ENCODE measurements at regions not wholly inside any gene's neighbourhood (a gene's known extent, or its start where the extent isn't known, plus 50 kb on each side); places are given as distances from the start of the nearest gene placed in this dataset.

DNA sequence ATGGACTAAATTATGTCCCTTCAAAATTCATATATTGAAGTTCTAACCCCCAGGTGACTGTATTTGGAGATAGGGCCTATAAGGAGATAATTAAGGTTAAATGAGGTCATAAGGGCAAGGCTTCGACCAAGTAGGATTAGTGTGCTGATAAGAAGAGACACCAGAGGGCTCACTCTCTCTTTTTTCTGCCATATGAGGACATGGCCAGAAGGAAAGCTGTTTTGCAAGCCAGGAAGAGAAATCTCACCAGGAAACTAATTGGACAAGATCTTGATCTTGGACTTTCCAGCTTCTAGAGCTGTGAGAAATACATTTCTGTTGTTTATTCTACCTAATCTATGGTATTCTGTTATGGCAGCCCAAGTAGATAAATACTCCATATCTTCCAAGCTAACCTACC is 503.6 kb upstream of the NAALADL2 start:
- Histone ChIP-seq H3K4me3 (no peak overlapping the region), H3K36me3 (no peaks in the 10 kb centered on the region), H3K4me1 (no peaks in the 10 kb centered on the region), H3K27ac (replicated peaks in 1 of 4) (no peak overlapping the region), H3K27me3 (no peaks in the 10 kb centered on the region), H3K9me3 (peaks cover 0 to 6% (median 0%) of the 10 kb centered on the region in 4 donors)
- WGBS = 23% methylated on average over 1 of the region's 1 CpG
- TF ChIP-seq, protein P1, sequence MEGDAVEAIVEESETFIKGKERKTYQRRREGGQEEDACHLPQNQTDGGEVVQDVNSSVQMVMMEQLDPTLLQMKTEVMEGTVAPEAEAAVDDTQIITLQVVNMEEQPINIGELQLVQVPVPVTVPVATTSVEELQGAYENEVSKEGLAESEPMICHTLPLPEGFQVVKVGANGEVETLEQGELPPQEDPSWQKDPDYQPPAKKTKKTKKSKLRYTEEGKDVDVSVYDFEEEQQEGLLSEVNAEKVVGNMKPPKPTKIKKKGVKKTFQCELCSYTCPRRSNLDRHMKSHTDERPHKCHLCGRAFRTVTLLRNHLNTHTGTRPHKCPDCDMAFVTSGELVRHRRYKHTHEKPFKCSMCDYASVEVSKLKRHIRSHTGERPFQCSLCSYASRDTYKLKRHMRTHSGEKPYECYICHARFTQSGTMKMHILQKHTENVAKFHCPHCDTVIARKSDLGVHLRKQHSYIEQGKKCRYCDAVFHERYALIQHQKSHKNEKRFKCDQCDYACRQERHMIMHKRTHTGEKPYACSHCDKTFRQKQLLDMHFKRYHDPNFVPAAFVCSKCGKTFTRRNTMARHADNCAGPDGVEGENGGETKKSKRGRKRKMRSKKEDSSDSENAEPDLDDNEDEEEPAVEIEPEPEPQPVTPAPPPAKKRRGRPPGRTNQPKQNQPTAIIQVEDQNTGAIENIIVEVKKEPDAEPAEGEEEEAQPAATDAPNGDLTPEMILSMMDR (IDR thresholded peaks at IDR 0.05) = no peak
- TF ChIP-seq POLR2AphosphoS5 (IDR thresholded peaks at IDR 0.05) (no peak), POLR2A (IDR thresholded peaks at IDR 0.05; ENCODE audit: low read depth) (no peak), EP300 (IDR thresholded peaks at IDR 0.05) (no peak)
- DNase-seq (ENCODE audit: extremely low spot score) = no peak
- intact Hi-C loops (cut with DNase I) = no loop called here

DNA sequence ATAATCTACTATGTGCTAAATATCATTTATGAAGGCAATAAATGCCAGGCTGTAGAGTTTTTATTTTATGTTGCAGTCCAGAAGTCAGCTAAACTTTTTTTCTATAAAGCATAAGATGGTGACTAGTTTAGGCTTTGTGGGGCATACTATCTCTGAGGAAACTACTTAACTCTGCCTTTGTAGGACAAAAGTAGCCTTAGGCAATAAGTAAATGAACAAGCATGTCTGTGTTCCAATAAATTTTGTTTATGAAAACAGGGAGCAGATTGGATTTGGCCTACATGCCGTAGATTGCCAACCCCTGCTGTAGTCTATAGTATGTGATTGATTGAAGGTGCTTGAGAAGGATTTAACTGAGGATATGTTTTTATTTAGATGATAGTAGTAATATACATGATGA is 502.5 kb upstream of the NAALADL2 start:
- Histone ChIP-seq H3K27me3 (no peaks in the 10 kb centered on the region), H3K4me1 (no peaks in the 10 kb centered on the region), H3K9me3 (peaks cover 0 to 2% (median 0%) of the 10 kb centered on the region in 4 donors), H3K4me3 (no peak overlapping the region), H3K36me3 (no peaks in the 10 kb centered on the region), H3K27ac (replicated peaks in 1 of 4) (no peak overlapping the region)
- TF ChIP-seq, protein P1 (IDR thresholded peaks at IDR 0.05) = no peak
- TF ChIP-seq POLR2AphosphoS5 (IDR thresholded peaks at IDR 0.05) (no peak), POLR2A (IDR thresholded peaks at IDR 0.05; ENCODE audit: low read depth) (no peak), EP300 (IDR thresholded peaks at IDR 0.05) (no peak)
- WGBS = 91% methylated on average over 1 of the region's 1 CpG
- intact Hi-C loops (cut with DNase I) = no loop called here
- no peak for DNase-seq (ENCODE audit: extremely low spot score)

DNA sequence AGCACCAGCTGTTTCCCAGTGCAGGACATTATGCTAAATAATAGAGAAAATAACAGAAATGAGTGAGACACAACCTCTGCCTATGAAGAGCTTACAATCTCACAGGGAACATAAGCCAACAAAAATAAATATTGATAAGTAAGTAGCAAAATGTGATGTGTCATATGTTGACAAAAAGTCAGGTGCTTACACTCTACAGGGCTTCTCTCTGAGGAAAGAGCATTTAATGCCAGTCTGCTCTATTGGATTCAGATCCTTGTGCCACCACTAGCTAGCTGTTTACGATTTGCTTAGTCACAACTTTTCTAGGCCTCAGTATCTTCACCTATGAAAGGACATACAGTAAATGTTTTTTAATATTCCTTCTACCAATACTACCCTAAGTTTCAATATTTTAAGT is 500.9 kb upstream of the NAALADL2 start:
- WGBS = 100% methylated on average over 1 of the region's 1 CpG
- Histone ChIP-seq H3K27ac (replicated peaks in 1 of 4) (no peak overlapping the region), H3K4me3 (no peak overlapping the region), H3K27me3 (no peaks in the 10 kb centered on the region), H3K9me3 (no peaks in the 10 kb centered on the region), H3K4me1 (no peaks in the 10 kb centered on the region), H3K36me3 (no peaks in the 10 kb centered on the region)
- intact Hi-C loops (cut with DNase I) = no loop called here
- TF ChIP-seq, protein P1 (IDR thresholded peaks at IDR 0.05) = no peak
- TF ChIP-seq POLR2AphosphoS5 (IDR thresholded peaks at IDR 0.05) = no peak
- TF ChIP-seq POLR2A (IDR thresholded peaks at IDR 0.05; ENCODE audit: low read depth) = no peak
- no peak for TF ChIP-seq EP300 (IDR thresholded peaks at IDR 0.05)
- DNase-seq (ENCODE audit: extremely low spot score) = no peak

DNA sequence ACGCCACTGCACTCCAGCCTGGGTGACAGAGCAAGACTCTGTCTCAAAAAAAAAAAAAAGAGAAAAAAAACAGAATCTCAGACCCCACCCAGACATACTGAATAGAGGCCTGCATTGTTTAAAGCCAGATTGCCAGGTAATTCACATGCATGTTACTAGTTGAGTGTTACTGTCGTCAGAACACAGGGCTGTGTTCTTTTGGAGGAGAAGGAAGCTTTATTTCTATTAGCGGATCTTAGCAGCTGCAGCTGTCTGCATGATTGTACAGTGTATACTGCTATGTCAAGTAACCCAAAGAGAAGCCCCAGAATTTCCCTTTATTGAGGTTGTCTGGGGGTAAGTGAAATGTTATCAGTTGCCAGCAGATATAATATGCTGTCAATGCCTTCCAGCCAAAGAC is 496.6 kb upstream of the NAALADL2 start:
- no peaks in the 10 kb centered on the region for H3K36me3 ChIP-seq
- WGBS = 73% methylated on average over 3 of the region's 3 CpGs
- no peak overlapping the region for H3K4me3 ChIP-seq
- H3K27me3 ChIP-seq = no peaks in the 10 kb centered on the region
- H3K9me3 ChIP-seq = no peaks in the 10 kb centered on the region
- TF ChIP-seq POLR2AphosphoS5 (IDR thresholded peaks at IDR 0.05) = no peak
- TF ChIP-seq, protein P1 (IDR thresholded peaks at IDR 0.05) = no peak
- TF ChIP-seq EP300 (IDR thresholded peaks at IDR 0.05) = no peak
- no peak for TF ChIP-seq POLR2A (IDR thresholded peaks at IDR 0.05; ENCODE audit: low read depth)
- H3K4me1 ChIP-seq = no peaks in the 10 kb centered on the region
- intact Hi-C loops (cut with DNase I) = no loop called here
- no peak overlapping the region for H3K27ac ChIP-seq (replicated peaks in 1 of 4)
- no peak for DNase-seq (ENCODE audit: extremely low spot score)

DNA sequence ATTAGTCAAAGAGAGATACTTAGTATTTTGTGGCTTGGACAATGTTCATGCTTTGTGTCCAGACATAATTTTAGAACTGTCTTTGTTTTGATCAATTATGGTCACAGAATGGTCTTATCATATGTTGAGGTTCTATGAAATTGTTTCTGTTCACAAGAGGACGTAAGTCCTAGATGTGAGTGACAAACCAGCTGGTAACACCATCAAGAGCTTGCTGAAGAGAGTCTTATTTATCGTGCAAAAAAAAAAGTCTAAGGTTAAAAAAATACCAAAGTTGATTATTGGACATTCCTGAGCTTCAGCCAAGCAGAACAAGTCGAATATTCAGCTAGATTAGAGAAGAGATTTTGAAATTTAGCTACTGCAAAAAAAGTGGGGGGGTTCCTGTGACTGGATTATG is 495.9 kb upstream of the NAALADL2 start:
- H3K27me3 ChIP-seq = no peaks in the 10 kb centered on the region
- intact Hi-C loops (cut with DNase I) = no loop called here
- no peak overlapping the region for H3K4me3 ChIP-seq
- H3K9me3 ChIP-seq = no peaks in the 10 kb centered on the region
- H3K4me1 ChIP-seq = no peaks in the 10 kb centered on the region
- 35% methylated on average over 3 of the region's 3 CpGs for WGBS
- no peaks in the 10 kb centered on the region for H3K36me3 ChIP-seq
- TF ChIP-seq POLR2A (IDR thresholded peaks at IDR 0.05; ENCODE audit: low read depth) = no peak
- TF ChIP-seq EP300 (IDR thresholded peaks at IDR 0.05) = no peak
- no peak for TF ChIP-seq POLR2AphosphoS5 (IDR thresholded peaks at IDR 0.05)
- TF ChIP-seq, protein P1 (IDR thresholded peaks at IDR 0.05) = no peak
- DNase-seq (ENCODE audit: extremely low spot score) = no peak
- H3K27ac ChIP-seq (replicated peaks in 1 of 4) = no peak overlapping the region
